Ovary (tissue), 7 donors: ENCODE measurements at regions not wholly inside any gene's neighbourhood (a gene's known extent, or its start where the extent isn't known, plus 50 kb on each side); places are given as distances from the start of the nearest gene placed in this dataset.

Experiments used
- DNase-seq, 5 donors: peaks; one replicate each; pipeline ENCODE4 v3.0.0-alpha.2; 2019 to 2020
- H3K27ac ChIP-seq, 2 donors: fragments of 200-600 bp; one replicate each; pipeline versions ENCODE4 v1.5.1 to v1.8.0; 2019 to 2022
- H3K27me3 ChIP-seq: fragments of 200-600 bp; one replicate; pipeline ENCODE4 v1.8.0; 2022
- H3K36me3 ChIP-seq: fragments of 200-600 bp; sonication (generic); one replicate; pipeline ENCODE4 v1.5.1; 2019
- H3K4me1 ChIP-seq: one replicate; pipeline ENCODE4 v1.8.1; 2013; ENCODE audit warnings: mild to moderate bottlenecking, moderate library complexity; ENCODE audit not compliant: insufficient read depth
- H3K4me3 ChIP-seq: fragments of 200-600 bp; sonication (generic); one replicate; pipeline ENCODE4 v1.5.1; 2017
- H3K9me3 ChIP-seq, 2 donors: fragments of 200-600 bp in 1 of 2; sonication (generic) in 1 of 2; one replicate each; pipeline versions ENCODE4 v1.5.1 to v1.8.1; 2013 to 2019; ENCODE audit warnings: mild to moderate bottlenecking in 1 of 2, moderate library complexity in 1 of 2
- CTCF ChIP-seq, 3 donors: fragments of 450-650 bp in 2 of 3; fragments of 200-600 bp in 1 of 3; IDR thresholded peaks; one replicate each; pipeline versions ENCODE4 v1.5.1 to v1.8.0; 2016 to 2022; ENCODE audit warnings: antibody characterized with exemption in 3 of 3, mild to moderate bottlenecking in 1 of 3
- EP300 ChIP-seq: sonication (generic); formaldehyde crosslinking; IDR thresholded peaks from one replicate; pipeline ENCODE4 v1.6.1; 2017; ENCODE audit warnings: antibody characterized with exemption
- POLR2A ChIP-seq: fragments of 450-650 bp; IDR thresholded peaks from one replicate; pipeline ENCODE4 v1.6.1; 2017; ENCODE audit warnings: antibody characterized with exemption, mild to moderate bottlenecking, moderate library complexity
- WGBS, 3 donors: extraction: QIAGEN DNeasy Blood & Tissue Kit in 1 of 3; methylation state at CpG; one replicate each; pipeline versions ENCODE4 v1.1.5 to v1.1.7; 2013 to 2017; 5-methylcytosine and 5-hydroxymethylcytosine counted together
- intact Hi-C, 4 donors: fragments of 100-400 bp; cut with DNase I; formaldehyde crosslinking; loops; one replicate each; pipeline versions ENCODE4 v1.11.0 to v1.15.1; 2022 to 2023
- donor health status: DM: no; HTN: no; CAD: no; lungs with moderate emphysema.
- donor health status: DM: no; HTN: no; CAD: no.
- donor health status: Bipolar disorder and iron deficiency.
- donor health status: DM: no; HTN: no; CAD: no.
- donor health status: DM: yes; HTN: yes; CAD: no.

GRCh38 chr1:80101159-80101558, 1094.6 kb upstream of the ADGRL4 start:
- no peak for DNase-seq
- no peaks in the 10 kb centered on the region for H3K36me3 ChIP-seq
- TF ChIP-seq POLR2A (no peak), CTCF (IDR thresholded peaks at IDR 0.05) (no peak), EP300 (no peak)
- H3K4me3 ChIP-seq, result no peak overlapping the region
- intact Hi-C loops, result no loop called here
- 65 to 93% (median 65%) methylated on average over 2 of the region's 2 CpGs for whole genome bisulfite sequencing, 3 donors
- no peak overlapping the region for H3K27ac ChIP-seq
- no peaks in the 10 kb centered on the region for H3K4me1 ChIP-seq
- H3K27me3 ChIP-seq, result no peaks in the 10 kb centered on the region
- no peaks in the 10 kb centered on the region for H3K9me3 ChIP-seq

GRCh38 chr1:80099713-80100112, 1093.2 kb upstream of the ADGRL4 start:
- TF ChIP-seq EP300 (no peak), CTCF (IDR thresholded peaks at IDR 0.05) (no peak), POLR2A (no peak)
- H3K4me1 ChIP-seq, result no peaks in the 10 kb centered on the region
- no peak for DNase-seq

GRCh38 chr1:80085067-80085466, 1078.5 kb upstream of the ADGRL4 start:
- intact Hi-C loops, result no loop called here
- Histone ChIP-seq H3K36me3 (no peaks in the 10 kb centered on the region), H3K9me3 (no peaks in the 10 kb centered on the region)

More at GRCh38 chr1:80099713-80100112, 1093.2 kb upstream of the ADGRL4 start:
- H3K4me3 ChIP-seq, result no peak overlapping the region
- H3K27ac ChIP-seq, result no peak overlapping the region
- H3K36me3 ChIP-seq, result no peaks in the 10 kb centered on the region
- H3K9me3 ChIP-seq, result no peaks in the 10 kb centered on the region
- intact Hi-C loops, result no loop called here
- 94 to 95% (median 94%) methylated on average over 1 of the region's 1 CpG for WGBS, 3 donors
- no peaks in the 10 kb centered on the region for H3K27me3 ChIP-seq

GRCh38 chr1:80083892-80084291, 1077.4 kb upstream of the ADGRL4 start:
- Histone ChIP-seq H3K36me3 (no peaks in the 10 kb centered on the region), H3K4me1 (peaks cover 2% of the 10 kb centered on the region), H3K9me3 (no peaks in the 10 kb centered on the region), H3K27ac (no peak overlapping the region), H3K27me3 (no peaks in the 10 kb centered on the region), H3K4me3 (no peak overlapping the region)
- TF ChIP-seq POLR2A, result no peak
- no peak for DNase-seq
- WGBS, 3 donors, result 92 to 100% (median 100%) methylated on average over 1 of the region's 1 CpG
- intact Hi-C loops, result no loop called here

More at GRCh38 chr1:80085067-80085466, 1078.5 kb upstream of the ADGRL4 start:
- Histone ChIP-seq H3K4me3 (no peak overlapping the region), H3K27me3 (no peaks in the 10 kb centered on the region), H3K4me1 (peaks cover 2% of the 10 kb centered on the region), H3K27ac (no peak overlapping the region)
- no peak for TF ChIP-seq POLR2A
- TF ChIP-seq CTCF (IDR thresholded peaks at IDR 0.05), result no peak
- TF ChIP-seq EP300, result no peak
- DNase-seq, result no peak

- H3K4me3 ChIP-seq, result no peak overlapping the region
- DNase-seq, result no peak
- H3K36me3 ChIP-seq, result no peaks in the 10 kb centered on the region
- no peaks in the 10 kb centered on the region for H3K27me3 ChIP-seq
- H3K27ac ChIP-seq, result no peak overlapping the region
- H3K9me3 ChIP-seq, result no peaks in the 10 kb centered on the region
- no peak for TF ChIP-seq CTCF (IDR thresholded peaks at IDR 0.05)
- TF ChIP-seq EP300, result no peak
- TF ChIP-seq POLR2A, result no peak
- intact Hi-C loops, result no loop called here
- no peaks in the 10 kb centered on the region for H3K4me1 ChIP-seq
Measured at GRCh38 chr1:80076469-80076868, 1069.9 kb upstream of the ADGRL4 start.
